SK-N-MC (cell line): ENCODE measurements at regions not wholly inside any gene's neighbourhood (a gene's known extent, or its start where the extent isn't known, plus 50 kb on each side); places are given as distances from the start of the nearest gene placed in this dataset.

ENCODE experiments used
- EZH2 ChIP-seq: fragments of 200-600 bp; sonication (generic); IDR thresholded peaks from one replicate; pipeline ENCODE4 v1.6.1; 2017; ENCODE audit warnings: antibody characterized with exemption
- FOXP2 ChIP-seq: optimal IDR thresholded peaks from 2 replicates; pipeline ENCODE3; 2011; ENCODE audit warnings: mild to moderate bottlenecking, moderate library complexity; ENCODE audit not compliant: insufficient read depth; ENCODE audit errors: extremely low read length, control extremely low read depth
- POLR2AphosphoS5 ChIP-seq: IDR thresholded peaks from 2 replicates; pipeline ENCODE4 v1.6.1; 2012; ENCODE audit warnings: mild to moderate bottlenecking, low read depth, low read length, borderline replicate concordance

DNA sequence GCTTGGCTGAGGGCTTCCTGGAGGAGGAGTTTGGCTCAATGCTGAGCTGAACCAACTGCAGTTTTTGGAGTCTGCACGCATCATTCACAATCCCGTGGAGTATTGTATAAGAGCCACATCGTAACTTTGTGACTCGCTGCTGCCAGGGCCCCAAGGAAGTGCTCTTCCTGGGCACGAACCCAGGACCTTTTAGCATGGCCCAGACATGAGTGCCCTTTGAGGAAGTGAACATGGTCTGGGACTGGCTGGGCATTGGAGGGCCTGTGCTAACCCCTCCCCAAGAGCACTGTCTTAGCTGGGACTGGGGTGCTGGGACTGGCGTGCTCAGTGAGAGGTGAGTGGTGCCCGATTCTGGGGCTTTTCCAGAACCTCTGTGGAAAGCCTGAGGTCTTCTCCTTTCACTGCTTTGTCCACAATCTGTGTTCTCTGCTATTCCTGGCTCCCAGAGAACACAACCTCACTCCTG is 88.6 kb downstream of the LIPG start:
- TF ChIP-seq POLR2AphosphoS5 (no peak), EZH2 (no peak), FOXP2 (no peak)
